HFF-Myc (cell line): ENCODE measurements at regions not wholly inside any gene's neighbourhood (a gene's known extent, or its start where the extent isn't known, plus 50 kb on each side); places are given as distances from the start of the nearest gene placed in this dataset.

Source experiments
- DNase-seq: peaks from one replicate; pipeline ENCODE4 v3.0.0-alpha.2; 2011; ENCODE audit warnings: low read depth; ENCODE audit errors: extremely low read depth
- H3K4me3 ChIP-seq: replicated peaks from 2 replicates; pipeline ENCODE4 v1.5.1; 2011; ENCODE audit warnings: low read depth, mild to moderate bottlenecking, control low read depth, low read length
- TF ChIP-seq, protein P1 (sequence below): IDR thresholded peaks from 2 replicates; pipeline ENCODE4 v1.5.1; 2012; ENCODE audit warnings: mild to moderate bottlenecking, low read depth, low read length, control low read depth; ENCODE audit errors: missing control alignments

DNA sequence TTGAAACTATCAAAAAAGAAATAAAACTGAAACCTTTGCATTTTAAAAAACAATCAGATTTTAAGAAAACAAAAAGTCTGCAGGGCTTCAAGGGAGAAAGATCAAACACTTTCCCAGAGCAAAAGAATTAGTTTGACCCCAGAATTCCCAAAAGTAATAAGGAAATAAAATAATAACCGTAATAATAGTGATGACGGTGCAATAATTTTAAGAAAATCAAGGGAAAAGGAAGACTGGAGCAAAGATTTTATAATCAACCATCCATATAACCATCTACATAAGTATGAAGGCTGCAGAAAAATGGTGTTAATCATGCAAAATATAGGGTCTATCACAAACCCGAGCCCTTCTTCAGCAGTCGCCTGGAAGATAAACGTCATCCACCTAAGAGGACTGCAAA is 634.8 kb downstream of the GALR1 start:
- TF ChIP-seq, protein P1, sequence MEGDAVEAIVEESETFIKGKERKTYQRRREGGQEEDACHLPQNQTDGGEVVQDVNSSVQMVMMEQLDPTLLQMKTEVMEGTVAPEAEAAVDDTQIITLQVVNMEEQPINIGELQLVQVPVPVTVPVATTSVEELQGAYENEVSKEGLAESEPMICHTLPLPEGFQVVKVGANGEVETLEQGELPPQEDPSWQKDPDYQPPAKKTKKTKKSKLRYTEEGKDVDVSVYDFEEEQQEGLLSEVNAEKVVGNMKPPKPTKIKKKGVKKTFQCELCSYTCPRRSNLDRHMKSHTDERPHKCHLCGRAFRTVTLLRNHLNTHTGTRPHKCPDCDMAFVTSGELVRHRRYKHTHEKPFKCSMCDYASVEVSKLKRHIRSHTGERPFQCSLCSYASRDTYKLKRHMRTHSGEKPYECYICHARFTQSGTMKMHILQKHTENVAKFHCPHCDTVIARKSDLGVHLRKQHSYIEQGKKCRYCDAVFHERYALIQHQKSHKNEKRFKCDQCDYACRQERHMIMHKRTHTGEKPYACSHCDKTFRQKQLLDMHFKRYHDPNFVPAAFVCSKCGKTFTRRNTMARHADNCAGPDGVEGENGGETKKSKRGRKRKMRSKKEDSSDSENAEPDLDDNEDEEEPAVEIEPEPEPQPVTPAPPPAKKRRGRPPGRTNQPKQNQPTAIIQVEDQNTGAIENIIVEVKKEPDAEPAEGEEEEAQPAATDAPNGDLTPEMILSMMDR: no peak
- no peak for DNase-seq

DNA sequence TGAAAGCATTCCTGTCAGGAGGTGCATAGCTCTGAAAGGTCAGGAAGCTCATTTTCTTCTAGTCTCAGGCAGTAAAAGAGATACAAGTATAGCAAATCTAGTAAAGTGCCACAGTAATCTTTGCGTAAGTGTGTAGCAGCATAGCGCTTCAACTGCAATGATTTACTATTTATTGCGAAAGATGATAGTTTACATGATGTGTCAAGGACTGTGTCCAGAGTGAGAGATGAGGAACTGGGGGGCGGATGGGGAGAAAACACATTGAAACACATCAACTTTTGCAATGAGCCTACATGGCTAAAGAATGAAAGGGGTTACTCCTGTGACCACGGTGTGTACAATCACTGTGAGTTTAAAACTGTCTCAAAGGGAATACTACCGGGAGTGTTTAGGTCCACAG is 644.4 kb downstream of the GALR1 start:
- no peak for DNase-seq
- no peak overlapping the region for H3K4me3 ChIP-seq
- TF ChIP-seq, protein P1: no peak

More for the DNA sequence above, 634.8 kb downstream of the GALR1 start:
- no peak overlapping the region for H3K4me3 ChIP-seq

DNA sequence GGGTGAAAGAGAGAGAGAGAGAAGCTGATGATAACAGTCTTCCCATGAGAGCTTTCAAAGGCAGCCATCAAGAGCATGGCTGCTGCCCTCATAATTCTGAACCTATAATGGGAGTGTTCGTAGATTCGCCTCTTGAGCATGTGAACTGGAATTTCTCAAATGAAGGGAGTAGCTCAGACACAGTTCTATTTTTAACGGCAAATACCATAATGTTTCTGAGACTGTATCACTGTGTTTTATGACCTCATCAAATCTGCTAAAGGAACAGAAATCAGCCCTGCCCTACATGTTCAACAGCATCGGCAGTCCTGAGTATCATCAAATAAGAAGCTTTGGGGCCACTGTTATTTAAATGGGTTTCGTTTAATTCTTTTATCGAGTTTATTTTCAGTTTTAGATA is 645.6 kb downstream of the GALR1 start:
- DNase-seq: no peak
- TF ChIP-seq, protein P1: no peak
- H3K4me3 ChIP-seq: no peak overlapping the region

DNA sequence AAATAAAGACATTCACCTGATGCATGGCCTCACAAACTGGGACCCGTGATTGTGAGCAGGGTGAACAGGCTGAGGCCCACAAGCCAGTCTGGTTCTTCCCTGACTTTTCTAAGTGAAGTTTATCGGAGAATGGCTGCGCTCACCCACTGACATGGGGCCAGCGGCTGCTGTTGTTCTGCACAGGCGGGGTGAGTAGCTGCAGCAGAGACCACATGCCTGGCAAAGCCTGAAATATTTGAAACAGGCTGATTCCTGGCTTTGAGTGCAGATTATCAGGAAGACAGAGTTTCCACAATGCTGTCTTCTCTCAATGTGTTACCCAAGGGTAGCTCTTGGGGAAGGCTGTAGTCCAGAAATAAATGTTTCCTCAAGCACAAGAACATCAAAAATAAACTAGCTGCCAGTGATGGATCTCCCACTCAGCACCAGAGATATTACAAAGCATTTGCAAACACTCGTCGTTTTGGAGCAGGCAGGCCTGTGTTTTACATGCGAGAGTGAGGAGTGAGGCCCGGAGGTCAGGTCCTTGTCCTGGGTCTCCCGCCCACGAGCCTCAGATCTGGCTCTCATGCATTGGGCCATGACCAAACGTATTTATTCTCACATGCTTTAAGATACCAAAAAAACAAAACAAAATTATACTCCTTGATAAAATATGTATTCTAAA is 647.1 kb downstream of the GALR1 start:
- DNase-seq: no peak
- TF ChIP-seq, protein P1: no peak
- H3K4me3 ChIP-seq: no peak overlapping the region

DNA sequence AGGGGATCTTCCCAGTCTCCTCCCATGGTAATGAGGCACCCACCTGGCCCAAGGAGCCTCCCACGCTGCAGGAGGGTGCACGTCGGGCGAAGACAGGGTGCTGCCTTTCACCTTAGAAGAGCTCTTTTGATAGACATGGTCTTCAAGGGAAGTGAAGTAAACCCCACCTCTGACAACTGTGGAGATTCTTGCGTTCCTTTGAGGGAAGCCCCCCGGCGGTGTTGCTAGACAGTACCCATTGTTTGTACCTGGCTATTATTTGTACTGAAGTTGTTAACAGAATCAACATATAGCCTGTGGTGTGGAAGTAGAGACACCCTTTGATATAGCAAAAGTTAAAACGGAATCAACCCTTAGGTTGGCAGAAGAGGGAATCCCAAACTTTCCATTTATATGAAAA is 648.0 kb downstream of the GALR1 start:
- TF ChIP-seq, protein P1: no peak
- no peak overlapping the region for H3K4me3 ChIP-seq
- DNase-seq: no peak

DNA sequence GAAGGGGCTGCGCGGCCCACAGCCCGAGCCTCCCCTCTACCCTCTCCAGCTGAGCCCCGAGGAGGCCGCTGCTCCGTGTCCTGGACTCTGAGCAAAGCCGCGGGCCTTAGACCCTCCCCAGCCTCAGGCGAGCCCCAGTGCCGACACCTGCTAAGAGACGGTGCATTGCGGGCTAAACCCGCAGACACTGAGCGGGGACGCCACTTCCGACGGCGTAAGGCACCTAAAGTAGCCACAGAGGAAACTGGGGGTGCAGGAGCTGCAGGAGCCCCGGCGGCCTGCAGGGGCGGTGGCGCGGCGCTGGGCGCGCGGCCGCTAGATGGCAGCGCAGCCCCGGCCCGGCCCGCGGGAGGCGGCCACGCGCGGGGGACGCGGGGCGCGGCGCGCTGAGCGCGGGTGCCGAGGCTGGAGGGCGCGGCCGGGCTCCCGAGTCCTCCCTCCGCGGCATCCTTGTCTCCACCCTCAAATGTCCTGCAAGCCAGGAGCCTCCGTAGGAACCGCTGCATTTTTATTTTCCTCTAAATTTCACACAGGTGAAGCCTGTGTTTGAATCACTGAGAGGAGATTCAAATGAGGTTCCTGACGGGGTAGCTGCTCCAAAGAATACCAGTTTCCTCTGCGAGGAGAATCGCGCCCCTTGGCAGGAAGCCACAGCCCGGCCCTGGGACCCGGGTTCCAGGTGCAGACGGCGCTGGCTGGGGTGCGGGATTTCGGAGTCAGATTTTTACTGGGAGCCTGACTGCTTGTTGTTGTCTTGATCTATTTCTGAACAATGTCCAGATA is 650.5 kb downstream of the GALR1 start:
- no peak for DNase-seq
- no peak overlapping the region for H3K4me3 ChIP-seq
- TF ChIP-seq, protein P1: peak; percentile 60
